GM18507 (cell line): ENCODE measurements at regions not wholly inside any gene's neighbourhood (a gene's known extent, or its start where the extent isn't known, plus 50 kb on each side); places are given as distances from the start of the nearest gene placed in this dataset.

Experiments
- DNase-seq: peaks from one replicate; pipeline ENCODE4 v3.0.0; 2011; ENCODE audit warnings: low read depth; ENCODE audit not compliant: insufficient read length; ENCODE audit errors: extremely low spot score
- FAIRE-seq: peaks from 2 replicates; lab custom pipeline; 2011; peaks lifted over from hg19 to GRCh38; lab: Jason Lieb, UNC

- no peak for FAIRE-seq
Measured at GRCh38 chr5:173477345-173478040, 139.0 kb downstream of the BOD1 start.

GRCh38 chr5:173475780-173476179 is 140.7 kb downstream of the BOD1 start:
- DNase-seq = no peak
- no peak for FAIRE-seq

More at GRCh38 chr5:173477345-173478040, 139.0 kb downstream of the BOD1 start:
- DNase-seq = no peak

- FAIRE-seq = no peak
- no peak for DNase-seq
Measured at GRCh38 chr5:173474881-173475287, 141.6 kb downstream of the BOD1 start.

GRCh38 chr5:173473288-173473687 is 143.2 kb downstream of the BOD1 start:
- FAIRE-seq (no peak), DNase-seq (no peak)

GRCh38 chr5:173472784-173473278 is 143.6 kb downstream of the BOD1 start:
- FAIRE-seq = no peak

GRCh38 chr5:173472164-173472563 is 143.9 kb upstream of the STC2 start:
- DNase-seq (no peak), FAIRE-seq (no peak)

More at GRCh38 chr5:173472784-173473278, 143.6 kb downstream of the BOD1 start:
- no peak for DNase-seq

GRCh38 chr5:173468821-173469251 is 140.6 kb upstream of the STC2 start:
- DNase-seq (no peak), FAIRE-seq (no peak)

GRCh38 chr5:173466227-173466626 is 138.0 kb upstream of the STC2 start:
- no peak for FAIRE-seq

GRCh38 chr5:173464813-173465212 is 136.6 kb upstream of the STC2 start:
- FAIRE-seq (no peak), DNase-seq (no peak)

More at GRCh38 chr5:173466227-173466626, 138.0 kb upstream of the STC2 start:
- DNase-seq = no peak

- DNase-seq = no peak
- no peak for FAIRE-seq
Measured at GRCh38 chr5:173463207-173463606, 135.0 kb upstream of the STC2 start.

GRCh38 chr5:173458828-173459609 is 130.8 kb upstream of the STC2 start:
- FAIRE-seq = no peak
- DNase-seq = no peak

- no peak for DNase-seq
- no peak for FAIRE-seq
Measured at GRCh38 chr5:173457482-173457881, 129.3 kb upstream of the STC2 start.

GRCh38 chr5:173456751-173457171 is 128.5 kb upstream of the STC2 start:
- DNase-seq (no peak), FAIRE-seq (no peak)

GRCh38 chr5:173456181-173456580 is 128.0 kb upstream of the STC2 start:
- no peak for FAIRE-seq
- no peak for DNase-seq

GRCh38 chr5:173455599-173455957 is 127.4 kb upstream of the STC2 start:
- FAIRE-seq (no peak), DNase-seq (no peak)

GRCh38 chr5:173454736-173455598 is 126.8 kb upstream of the STC2 start:
- DNase-seq (no peak), FAIRE-seq (no peak)

GRCh38 chr5:173454361-173454735 is 126.1 kb upstream of the STC2 start:
- no peak for FAIRE-seq
- no peak for DNase-seq

- no peak for FAIRE-seq
- no peak for DNase-seq
Measured at GRCh38 chr5:173453167-173453566, 125.0 kb upstream of the STC2 start.

- no peak for FAIRE-seq
- no peak for DNase-seq
Measured at GRCh38 chr5:173452119-173452905, 124.1 kb upstream of the STC2 start.
